SK-N-SH (cell line): ENCODE measurements at regions not wholly inside any gene's neighbourhood (a gene's known extent, or its start where the extent isn't known, plus 50 kb on each side); places are given as distances from the start of the nearest gene placed in this dataset.

Experiments
- CHD2 ChIP-seq: fragments of 150-350 bp; IDR thresholded peaks from 2 replicates; pipeline ENCODE4 v1.6.1; 2018; ENCODE audit warnings: low read length; ENCODE audit not compliant: partially characterized antibody
- FOXM1 ChIP-seq: IDR thresholded peaks from 2 replicates; pipeline ENCODE4 v1.4.0; 2012; ENCODE audit warnings: low read depth, mild to moderate bottlenecking
- GABPA ChIP-seq: IDR thresholded peaks from 2 replicates; pipeline ENCODE4 v1.4.0; 2012; ENCODE audit warnings: low read depth, mild to moderate bottlenecking
- JUND ChIP-seq: IDR thresholded peaks from 2 replicates; pipeline ENCODE4 v1.4.0; 2012
- MXI1 ChIP-seq: IDR thresholded peaks from 2 replicates; pipeline ENCODE4 v1.6.1; 2012; ENCODE audit warnings: mild to moderate bottlenecking, low read depth, low read length, improper control_type of control experiment
- POLR2AphosphoS5 ChIP-seq: IDR thresholded peaks from 2 replicates; pipeline ENCODE4 v1.6.1; 2012; ENCODE audit warnings: low read depth, low read length
- USF1 ChIP-seq: IDR thresholded peaks from 2 replicates; pipeline ENCODE4 v1.4.0; 2012; ENCODE audit warnings: low read depth, borderline replicate concordance
- TF ChIP-seq, protein P1 (sequence below): fragments of 200-600 bp; sonication (generic); IDR thresholded peaks from 2 replicates; pipeline ENCODE4 v1.6.1; 2017; ENCODE audit warnings: antibody characterized with exemption, mild to moderate bottlenecking, moderate library complexity
- TF ChIP-seq, protein P2 (sequence below): IDR thresholded peaks from 2 replicates; pipeline ENCODE4 v1.6.1; 2012; ENCODE audit warnings: mild to moderate bottlenecking, low read depth, low read length, moderate library complexity

- TF ChIP-seq, protein P1, sequence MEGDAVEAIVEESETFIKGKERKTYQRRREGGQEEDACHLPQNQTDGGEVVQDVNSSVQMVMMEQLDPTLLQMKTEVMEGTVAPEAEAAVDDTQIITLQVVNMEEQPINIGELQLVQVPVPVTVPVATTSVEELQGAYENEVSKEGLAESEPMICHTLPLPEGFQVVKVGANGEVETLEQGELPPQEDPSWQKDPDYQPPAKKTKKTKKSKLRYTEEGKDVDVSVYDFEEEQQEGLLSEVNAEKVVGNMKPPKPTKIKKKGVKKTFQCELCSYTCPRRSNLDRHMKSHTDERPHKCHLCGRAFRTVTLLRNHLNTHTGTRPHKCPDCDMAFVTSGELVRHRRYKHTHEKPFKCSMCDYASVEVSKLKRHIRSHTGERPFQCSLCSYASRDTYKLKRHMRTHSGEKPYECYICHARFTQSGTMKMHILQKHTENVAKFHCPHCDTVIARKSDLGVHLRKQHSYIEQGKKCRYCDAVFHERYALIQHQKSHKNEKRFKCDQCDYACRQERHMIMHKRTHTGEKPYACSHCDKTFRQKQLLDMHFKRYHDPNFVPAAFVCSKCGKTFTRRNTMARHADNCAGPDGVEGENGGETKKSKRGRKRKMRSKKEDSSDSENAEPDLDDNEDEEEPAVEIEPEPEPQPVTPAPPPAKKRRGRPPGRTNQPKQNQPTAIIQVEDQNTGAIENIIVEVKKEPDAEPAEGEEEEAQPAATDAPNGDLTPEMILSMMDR: no peak
- TF ChIP-seq JUND (no peak), GABPA (no peak), CHD2 (no peak), FOXM1 (no peak), USF1 (no peak), MXI1 (no peak), POLR2AphosphoS5 (no peak)
- TF ChIP-seq, protein P2, sequence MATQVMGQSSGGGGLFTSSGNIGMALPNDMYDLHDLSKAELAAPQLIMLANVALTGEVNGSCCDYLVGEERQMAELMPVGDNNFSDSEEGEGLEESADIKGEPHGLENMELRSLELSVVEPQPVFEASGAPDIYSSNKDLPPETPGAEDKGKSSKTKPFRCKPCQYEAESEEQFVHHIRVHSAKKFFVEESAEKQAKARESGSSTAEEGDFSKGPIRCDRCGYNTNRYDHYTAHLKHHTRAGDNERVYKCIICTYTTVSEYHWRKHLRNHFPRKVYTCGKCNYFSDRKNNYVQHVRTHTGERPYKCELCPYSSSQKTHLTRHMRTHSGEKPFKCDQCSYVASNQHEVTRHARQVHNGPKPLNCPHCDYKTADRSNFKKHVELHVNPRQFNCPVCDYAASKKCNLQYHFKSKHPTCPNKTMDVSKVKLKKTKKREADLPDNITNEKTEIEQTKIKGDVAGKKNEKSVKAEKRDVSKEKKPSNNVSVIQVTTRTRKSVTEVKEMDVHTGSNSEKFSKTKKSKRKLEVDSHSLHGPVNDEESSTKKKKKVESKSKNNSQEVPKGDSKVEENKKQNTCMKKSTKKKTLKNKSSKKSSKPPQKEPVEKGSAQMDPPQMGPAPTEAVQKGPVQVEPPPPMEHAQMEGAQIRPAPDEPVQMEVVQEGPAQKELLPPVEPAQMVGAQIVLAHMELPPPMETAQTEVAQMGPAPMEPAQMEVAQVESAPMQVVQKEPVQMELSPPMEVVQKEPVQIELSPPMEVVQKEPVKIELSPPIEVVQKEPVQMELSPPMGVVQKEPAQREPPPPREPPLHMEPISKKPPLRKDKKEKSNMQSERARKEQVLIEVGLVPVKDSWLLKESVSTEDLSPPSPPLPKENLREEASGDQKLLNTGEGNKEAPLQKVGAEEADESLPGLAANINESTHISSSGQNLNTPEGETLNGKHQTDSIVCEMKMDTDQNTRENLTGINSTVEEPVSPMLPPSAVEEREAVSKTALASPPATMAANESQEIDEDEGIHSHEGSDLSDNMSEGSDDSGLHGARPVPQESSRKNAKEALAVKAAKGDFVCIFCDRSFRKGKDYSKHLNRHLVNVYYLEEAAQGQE: no peak
Observed at GRCh38 chr1:194598098-194598497, 1411.7 kb upstream of the B3GALT2 start.
